ENCODE measurements at regions not wholly inside any gene's neighbourhood (a gene's known extent, or its start where the extent isn't known, plus 50 kb on each side); places are given as distances from the start of the nearest gene placed in this dataset.

GRCh38 chr13:89862011-89862690 lies 1485.3 kb upstream of the MIR17HG start:
- no peak for TF ChIP-seq SPI1 (IDR thresholded peaks at IDR 0.05; ENCODE audit: borderline replicate concordance, low read depth)
- no peak for TF ChIP-seq CTCF (IDR thresholded peaks at IDR 0.05; ENCODE audit: insufficient read depth, low read length)
- no peak for TF ChIP-seq GABPA (IDR thresholded peaks at IDR 0.05; ENCODE audit: low read depth)
- no peak for TF ChIP-seq POLR2AphosphoS5 (IDR thresholded peaks at IDR 0.05; ENCODE audit: low read depth)
